ENCODE measurements at regions not wholly inside any gene's neighbourhood (a gene's known extent, or its start where the extent isn't known, plus 50 kb on each side); places are given as distances from the start of the nearest gene placed in this dataset.

GRCh38 chr3:70755526-70755925 is 443.1 kb upstream of the MDFIC2 start:
- peaks cover 0 to 5% (median 0%) of the 10 kb centered on the region in 4 donors for H3K27me3 ChIP-seq (ENCODE audit: control insufficient read depth in 4 of 4, insufficient read depth in 4 of 4, low read length in 3 of 4)
- DNase-seq (ENCODE audit: low spot score): no peak
- 80% methylated on average over 5 of the region's 5 CpGs for WGBS

More at GRCh38 chr3:70755526-70755925, 443.1 kb upstream of the MDFIC2 start:
- Histone ChIP-seq H3K36me3 (ENCODE audit: control insufficient read depth in 4 of 4, insufficient read depth in 3 of 4, low read depth in 1 of 4, low read length in 3 of 4) (no peaks in the 10 kb centered on the region), H3K9ac (ENCODE audit: low read depth in 1 of 2, low read length in 2 of 2) (no peak overlapping the region), H3K4me1 (ENCODE audit: control insufficient read depth in 4 of 4, insufficient read depth in 4 of 4, low read length in 3 of 4) (no peaks in the 10 kb centered on the region), H3K4me3 (ENCODE audit: low read depth in 1 of 3, low read length in 3 of 3) (no peak overlapping the region), H3K9me3 (ENCODE audit: control insufficient read depth in 4 of 4, low read length in 3 of 4) (peaks cover 0 to 4% (median 0%) of the 10 kb centered on the region in 4 donors), H3K27ac (ENCODE audit: low read depth in 1 of 2, low read length in 2 of 2) (no peak overlapping the region)
- no peak for TF ChIP-seq YY1 (IDR thresholded peaks at IDR 0.05)
- no peak for TF ChIP-seq EGR1 (IDR thresholded peaks at IDR 0.05; ENCODE audit: low read depth in 2 of 2)
- TF ChIP-seq FOXA2 (IDR thresholded peaks at IDR 0.05): no peak
- no peak for TF ChIP-seq ZBTB33 (IDR thresholded peaks at IDR 0.05)
- TF ChIP-seq SP1 (IDR thresholded peaks at IDR 0.05): no peak
- TF ChIP-seq JUND (IDR thresholded peaks at IDR 0.05): no peak
- TF ChIP-seq GABPA (IDR thresholded peaks at IDR 0.05 in 1 of 2, conservative IDR thresholded peaks at IDR 0.05 in 1 of 2): no peak
- no peak for TF ChIP-seq FOXA1 (IDR thresholded peaks at IDR 0.05)
- TF ChIP-seq HNF4G (IDR thresholded peaks at IDR 0.05): no peak
- no peak for TF ChIP-seq ATF3 (IDR thresholded peaks at IDR 0.05)
- TF ChIP-seq RXRA (IDR thresholded peaks at IDR 0.05): no peak
- TF ChIP-seq REST (IDR thresholded peaks at IDR 0.05): no peak
- no peak for TF ChIP-seq CTCF (IDR thresholded peaks at IDR 0.05; ENCODE audit: low read depth, low read length, missing input control)
- no peak for TF ChIP-seq HNF4A (conservative IDR thresholded peaks at IDR 0.05)

All from liver (tissue), 8 donors.